B cell (primary cell): ENCODE measurements at regions not wholly inside any gene's neighbourhood (a gene's known extent, or its start where the extent isn't known, plus 50 kb on each side); places are given as distances from the start of the nearest gene placed in this dataset.

Experiments
- ATAC-seq: fragments of 200-7000 bp; cut with Tn5 transposase; one replicate; pipeline ENCODE4 v1.10.0; 2021; ENCODE audit warnings: low read depth, mild to moderate bottlenecking, moderate number of reproducible peaks, moderate library complexity
- CTCF ChIA-PET: fragments of 350-600 bp; sonication (Branson Sonifier 250); formaldehyde crosslinking; loops from one replicate; lab custom pipeline; 2021; ENCODE audit warnings: antibody characterized with exemption, inconsistent platforms; lab: Charles Lee
- POLR2A ChIA-PET: fragments of 350-600 bp; sonication (Branson Sonifier 250); formaldehyde crosslinking; loops from one replicate; lab custom pipeline; 2021; ENCODE audit warnings: antibody characterized with exemption; lab: Charles Lee
- DNase-seq: peaks from one replicate; pipeline ENCODE4 v3.0.0; 2013
- H2AFZ ChIP-seq: 2 replicates; pipeline ENCODE4 v1.6.1; 2012; ENCODE audit warnings: mild to moderate bottlenecking, low read depth, low read length; ENCODE audit not compliant: insufficient read depth, poor library complexity, severe bottlenecking
- H3K27ac ChIP-seq, 2 donors: 1 replicate in 1 of 2; 2 replicates in 1 of 2; pipeline ENCODE4 v1.5.1; 2012 to 2013; ENCODE audit warnings: low read length in 2 of 2, mild to moderate bottlenecking in 2 of 2, moderate library complexity in 1 of 2
- H3K27me3 ChIP-seq, 4 experiments: fragments of 200-600 bp in 1 of 4; sonication (generic) in 1 of 4; replicated peaks in 1 of 4; 1 replicate in 2 of 4; 2 replicates in 2 of 4; pipeline versions ENCODE4 v1.6.1 to v1.7.0; 2013 to 2016; ENCODE audit warnings: low read length in 3 of 4, mild to moderate bottlenecking in 2 of 4, mixed read lengths in 1 of 4, moderate library complexity in 1 of 4; ENCODE audit not compliant: insufficient read depth in 4 of 4, control insufficient read depth in 3 of 4; ENCODE audit errors: control extremely low read depth in 1 of 4
- H3K36me3 ChIP-seq, 2 experiments: replicated peaks in 1 of 2; 1 replicate in 1 of 2; 2 replicates in 1 of 2; pipeline versions ENCODE4 v1.6.1 to v1.7.1; 2013; ENCODE audit warnings: low read length in 1 of 2; ENCODE audit not compliant: insufficient read depth in 2 of 2, control insufficient read depth in 1 of 2; ENCODE audit errors: control extremely low read depth in 1 of 2, extremely low read depth in 1 of 2
- H3K4me1 ChIP-seq, 2 donors: fragments of 200-600 bp in 1 of 2; sonication (generic) in 1 of 2; 1 replicate in 1 of 2; 2 replicates in 1 of 2; pipeline versions ENCODE4 v1.5.1 to v1.6.1; 2013 to 2017; ENCODE audit warnings: low read length in 2 of 2; ENCODE audit not compliant: control insufficient read depth in 2 of 2, insufficient read depth in 2 of 2
- H3K4me2 ChIP-seq: replicated peaks from 2 replicates; pipeline ENCODE3; 2012; ENCODE audit warnings: mild to moderate bottlenecking, low read depth, low read length; ENCODE audit not compliant: poor library complexity, severe bottlenecking
- H3K4me3 ChIP-seq, 5 experiments: fragments of 200-600 bp in 1 of 5; sonication (generic) in 1 of 5; 1 replicate in 3 of 5; 2 replicates in 2 of 5; pipeline versions ENCODE4 v1.5.1 to v1.7.0; 2011 to 2016; ENCODE audit warnings: low read length in 4 of 5, mild to moderate bottlenecking in 4 of 5, low read depth in 2 of 5, control low read depth in 1 of 5, moderate library complexity in 1 of 5; ENCODE audit not compliant: insufficient read depth in 1 of 5; ENCODE audit errors: control extremely low read depth in 1 of 5, extremely low read depth in 1 of 5
- H3K79me2 ChIP-seq: fragments of 200-600 bp; sonication (generic); one replicate; pipeline ENCODE4 v1.6.0; 2016; ENCODE audit warnings: low read length; ENCODE audit not compliant: control insufficient read depth, insufficient read depth
- H3K9ac ChIP-seq: fragments of 200-600 bp; sonication (generic); 2 replicates; pipeline ENCODE4 v1.6.1; 2017; ENCODE audit warnings: mild to moderate bottlenecking, low read length, moderate library complexity
- H3K9me3 ChIP-seq, 3 donors: one replicate each; pipeline versions ENCODE4 v1.6.1 to v1.7.1; 2013; ENCODE audit warnings: low read length in 2 of 3; ENCODE audit not compliant: control insufficient read depth in 2 of 3, insufficient read depth in 1 of 3; ENCODE audit errors: control extremely low read depth in 1 of 3
- H4K20me1 ChIP-seq: 2 replicates; pipeline ENCODE4 v1.6.0; 2012; ENCODE audit warnings: mild to moderate bottlenecking, low read length; ENCODE audit not compliant: insufficient read depth, control insufficient read depth, poor library complexity, severe bottlenecking
- H3K27ac Mint-ChIP-seq: one replicate; pipeline ENCODE4 v1.8.0; 2021; ENCODE audit warnings: mixed read lengths
- H3K27me3 Mint-ChIP-seq: one replicate; pipeline ENCODE4 v1.8.0; 2021; ENCODE audit warnings: mixed read lengths
- H3K4me1 Mint-ChIP-seq: one replicate; pipeline ENCODE4 v1.8.0; 2021; ENCODE audit warnings: mixed read lengths
- H3K4me3 Mint-ChIP-seq: one replicate; pipeline ENCODE4 v1.8.0; 2021; ENCODE audit warnings: mixed read lengths
- H3K9me3 Mint-ChIP-seq: one replicate; pipeline ENCODE4 v1.8.0; 2022; ENCODE audit warnings: mixed read lengths; ENCODE audit not compliant: insufficient read depth
- CTCF ChIP-seq: fragments of 200-600 bp; IDR thresholded peaks from one replicate; pipeline ENCODE4 v1.8.0; 2022; ENCODE audit warnings: antibody characterized with exemption, mild to moderate bottlenecking
- EZH2 ChIP-seq: IDR thresholded peaks from 2 replicates; pipeline ENCODE4 v1.6.1; 2012; ENCODE audit warnings: borderline replicate concordance, low read depth, mild to moderate bottlenecking, moderate library complexity, low read length; ENCODE audit not compliant: insufficient read depth, poor library complexity, severe bottlenecking
- WGBS: methylation state at CpG from one replicate; pipeline ENCODE4 v1.1.5; 2013; ENCODE audit warnings: missing lambda C conversion rate; ENCODE audit not compliant: insufficient coverage; 5-methylcytosine and 5-hydroxymethylcytosine counted together
- intact Hi-C: fragments of 100-400 bp; cut with micrococcal nuclease; formaldehyde crosslinking; loops from one replicate; pipeline ENCODE4 v1.10.0; 2022

- ATAC-seq (no peak), DNase-seq (no peak)
- Mint-ChIP-seq H3K4me3 (no peak overlapping the region), H3K9me3 (no peaks in the 10 kb centered on the region), H3K4me1 (no peaks in the 10 kb centered on the region), H3K27me3 (no peaks in the 10 kb centered on the region), H3K27ac (no peak overlapping the region)
- TF ChIP-seq EZH2, result no peak
- TF ChIP-seq CTCF, result no peak
- ChIA-PET CTCF (no interaction called here), POLR2A (no interaction called here)
- intact Hi-C loops, result no loop called here
- no peaks in the 10 kb centered on the region for H3K36me3 ChIP-seq
- no peaks in the 10 kb centered on the region for H3K4me1 ChIP-seq
- peaks cover 0 to 3% (median 0%) of the 10 kb centered on the region in 3 donors for H3K9me3 ChIP-seq
- no peak overlapping the region for H3K4me2 ChIP-seq
- H4K20me1 ChIP-seq, result no peaks in the 10 kb centered on the region
- no peak overlapping the region for H3K27ac ChIP-seq
- H3K27me3 ChIP-seq, result no peaks in the 10 kb centered on the region
- no peaks in the 10 kb centered on the region for H3K79me2 ChIP-seq
- no peak overlapping the region for H3K9ac ChIP-seq
- no peak overlapping the region for H3K4me3 ChIP-seq
- H2AFZ ChIP-seq, result no peak overlapping the region
Measured at GRCh38 chr20:11853359-11853758, 64.3 kb upstream of the BTBD3 start.

GRCh38 chr20:11861479-11861878, 56.2 kb upstream of the BTBD3 start:
- Histone ChIP-seq H3K9me3 (peaks cover 0 to 3% (median 0%) of the 10 kb centered on the region in 3 donors), H4K20me1 (no peaks in the 10 kb centered on the region), H3K79me2 (no peaks in the 10 kb centered on the region), H3K4me2 (no peak overlapping the region), H3K36me3 (no peaks in the 10 kb centered on the region), H3K4me1 (no peaks in the 10 kb centered on the region), H3K4me3 (no peak overlapping the region), H2AFZ (no peak overlapping the region), H3K27ac (no peak overlapping the region), H3K27me3 (no peaks in the 10 kb centered on the region), H3K9ac (no peak overlapping the region)
- no peak for TF ChIP-seq CTCF
- no peak for TF ChIP-seq EZH2
- no peak overlapping the region for H3K27ac Mint-ChIP-seq
- no peak for ATAC-seq
- no peaks in the 10 kb centered on the region for H3K27me3 Mint-ChIP-seq
- no peaks in the 10 kb centered on the region for H3K9me3 Mint-ChIP-seq
- CTCF ChIA-PET, result no interaction called here
- no peak for DNase-seq
- intact Hi-C loops, result no loop called here
- no peak overlapping the region for H3K4me3 Mint-ChIP-seq
- WGBS, result 58% methylated on average over 2 of the region's 3 CpGs
- POLR2A ChIA-PET, result no interaction called here
- no peaks in the 10 kb centered on the region for H3K4me1 Mint-ChIP-seq
